ENCODE measurements at regions not wholly inside any gene's neighbourhood (a gene's known extent, or its start where the extent isn't known, plus 50 kb on each side); places are given as distances from the start of the nearest gene placed in this dataset.

DNA sequence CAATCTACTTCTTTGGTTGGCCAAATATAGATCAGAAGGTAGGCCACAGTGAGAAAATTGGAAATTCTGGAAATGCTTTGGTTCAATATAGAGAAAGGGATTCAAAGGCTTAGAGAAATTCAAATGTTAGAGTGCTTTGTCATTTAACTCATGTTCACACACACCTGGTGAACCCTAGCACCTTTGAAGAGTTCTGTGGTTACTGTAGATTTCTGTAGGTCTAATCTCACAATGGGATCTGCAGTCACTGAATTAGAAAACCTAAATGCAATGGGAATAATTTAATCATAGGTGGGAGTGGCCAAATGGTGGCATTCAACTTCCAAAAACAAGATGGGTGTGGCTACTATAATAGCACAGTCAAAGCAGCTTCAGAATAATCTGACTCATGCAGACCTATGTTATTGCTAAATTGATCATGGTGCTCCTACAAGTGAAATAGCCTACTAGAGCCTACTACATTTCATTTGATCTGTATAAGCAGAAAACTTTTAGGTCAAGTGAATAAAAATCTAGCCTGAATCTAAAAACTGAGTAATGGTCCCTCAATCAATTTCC is 1152.9 kb downstream of the PCDH9 start:
- DNase-seq (ENCODE audit: low spot score): no peak
- TF ChIP-seq REST (IDR thresholded peaks at IDR 0.05) (no peak), FOXA2 (IDR thresholded peaks at IDR 0.05) (no peak), NR2F2 (IDR thresholded peaks at IDR 0.05) (no peak), HNF4A (conservative IDR thresholded peaks at IDR 0.05) (no peak), FOXA1 (IDR thresholded peaks at IDR 0.05) (no peak), SP1 (IDR thresholded peaks at IDR 0.05) (no peak), RAD21 (IDR thresholded peaks at IDR 0.05) (no peak), TAF1 (conservative IDR thresholded peaks at IDR 0.05) (no peak), YY1 (IDR thresholded peaks at IDR 0.05) (no peak), JUND (IDR thresholded peaks at IDR 0.05) (no peak), EGR1 (IDR thresholded peaks at IDR 0.05; ENCODE audit: low read depth in 2 of 2) (no peak), ATF3 (IDR thresholded peaks at IDR 0.05) (no peak), ZBTB33 (IDR thresholded peaks at IDR 0.05) (no peak), HNF4G (IDR thresholded peaks at IDR 0.05) (no peak), RXRA (IDR thresholded peaks at IDR 0.05) (no peak)
- TF ChIP-seq, protein P1, sequence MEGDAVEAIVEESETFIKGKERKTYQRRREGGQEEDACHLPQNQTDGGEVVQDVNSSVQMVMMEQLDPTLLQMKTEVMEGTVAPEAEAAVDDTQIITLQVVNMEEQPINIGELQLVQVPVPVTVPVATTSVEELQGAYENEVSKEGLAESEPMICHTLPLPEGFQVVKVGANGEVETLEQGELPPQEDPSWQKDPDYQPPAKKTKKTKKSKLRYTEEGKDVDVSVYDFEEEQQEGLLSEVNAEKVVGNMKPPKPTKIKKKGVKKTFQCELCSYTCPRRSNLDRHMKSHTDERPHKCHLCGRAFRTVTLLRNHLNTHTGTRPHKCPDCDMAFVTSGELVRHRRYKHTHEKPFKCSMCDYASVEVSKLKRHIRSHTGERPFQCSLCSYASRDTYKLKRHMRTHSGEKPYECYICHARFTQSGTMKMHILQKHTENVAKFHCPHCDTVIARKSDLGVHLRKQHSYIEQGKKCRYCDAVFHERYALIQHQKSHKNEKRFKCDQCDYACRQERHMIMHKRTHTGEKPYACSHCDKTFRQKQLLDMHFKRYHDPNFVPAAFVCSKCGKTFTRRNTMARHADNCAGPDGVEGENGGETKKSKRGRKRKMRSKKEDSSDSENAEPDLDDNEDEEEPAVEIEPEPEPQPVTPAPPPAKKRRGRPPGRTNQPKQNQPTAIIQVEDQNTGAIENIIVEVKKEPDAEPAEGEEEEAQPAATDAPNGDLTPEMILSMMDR (IDR thresholded peaks at IDR 0.05; ENCODE audit: low read depth, low read length, missing input control): no peak
- TF ChIP-seq, protein P2, sequence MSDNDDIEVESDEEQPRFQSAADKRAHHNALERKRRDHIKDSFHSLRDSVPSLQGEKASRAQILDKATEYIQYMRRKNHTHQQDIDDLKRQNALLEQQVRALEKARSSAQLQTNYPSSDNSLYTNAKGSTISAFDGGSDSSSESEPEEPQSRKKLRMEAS (IDR thresholded peaks at IDR 0.05): no peak
- Histone ChIP-seq H3K36me3 (ENCODE audit: control insufficient read depth in 4 of 4, insufficient read depth in 3 of 4, low read depth in 1 of 4, low read length in 3 of 4) (no peaks in the 10 kb centered on the region), H3K9me3 (ENCODE audit: control insufficient read depth in 4 of 4, low read length in 3 of 4) (no peaks in the 10 kb centered on the region), H3K9ac (ENCODE audit: low read depth in 1 of 2, low read length in 2 of 2) (no peak overlapping the region), H3K4me3 (ENCODE audit: low read depth in 1 of 3, low read length in 3 of 3) (no peak overlapping the region), H3K27ac (ENCODE audit: low read depth in 1 of 2, low read length in 2 of 2) (no peak overlapping the region), H3K4me1 (ENCODE audit: control insufficient read depth in 4 of 4, insufficient read depth in 4 of 4, low read length in 3 of 4) (no peaks in the 10 kb centered on the region), H3K27me3 (ENCODE audit: control insufficient read depth in 4 of 4, insufficient read depth in 4 of 4, low read length in 3 of 4) (no peaks in the 10 kb centered on the region)

GRCh38 chr13:66076417-66076816 is 1153.7 kb downstream of the PCDH9 start:
- H3K9ac ChIP-seq (ENCODE audit: low read depth in 1 of 2, low read length in 2 of 2): no peak overlapping the region
- H3K9me3 ChIP-seq (ENCODE audit: control insufficient read depth in 4 of 4, low read length in 3 of 4): no peaks in the 10 kb centered on the region
- no peak for DNase-seq (ENCODE audit: low spot score)
- H3K4me1 ChIP-seq (ENCODE audit: control insufficient read depth in 4 of 4, insufficient read depth in 4 of 4, low read length in 3 of 4): no peaks in the 10 kb centered on the region
- no peaks in the 10 kb centered on the region for H3K27me3 ChIP-seq (ENCODE audit: control insufficient read depth in 4 of 4, insufficient read depth in 4 of 4, low read length in 3 of 4)
- TF ChIP-seq NR2F2 (IDR thresholded peaks at IDR 0.05) (no peak), ZBTB33 (IDR thresholded peaks at IDR 0.05) (no peak), SP1 (IDR thresholded peaks at IDR 0.05) (no peak), RAD21 (IDR thresholded peaks at IDR 0.05) (no peak), JUND (IDR thresholded peaks at IDR 0.05) (no peak), RXRA (IDR thresholded peaks at IDR 0.05) (no peak)
- TF ChIP-seq, protein P2 (IDR thresholded peaks at IDR 0.05): no peak
- WGBS: 68% methylated on average over 3 of the region's 3 CpGs
- no peak overlapping the region for H3K27ac ChIP-seq (ENCODE audit: low read depth in 1 of 2, low read length in 2 of 2)
- H3K4me3 ChIP-seq (ENCODE audit: low read depth in 1 of 3, low read length in 3 of 3): no peak overlapping the region
- H3K36me3 ChIP-seq (ENCODE audit: control insufficient read depth in 4 of 4, insufficient read depth in 3 of 4, low read depth in 1 of 4, low read length in 3 of 4): no peaks in the 10 kb centered on the region

Measured in liver (tissue), 8 donors.